H1 (cell line): ENCODE measurements at regions not wholly inside any gene's neighbourhood (a gene's known extent, or its start where the extent isn't known, plus 50 kb on each side); places are given as distances from the start of the nearest gene placed in this dataset.
A peak's percentile ranks its signal among the peaks of the same experiment; 100 is the strongest.

Source experiments
- CTCF ChIA-PET: fragments of 300-600 bp; sonication (Branson Sonifier 250); formaldehyde crosslinking; loops from one replicate; lab custom pipeline; 2021; ENCODE audit not compliant: partially characterized antibody; lab: Charles Lee
- POLR2A ChIA-PET: fragments of 300-600 bp; sonication (Branson Sonifier 250); formaldehyde crosslinking; loops from one replicate; lab custom pipeline; 2021; ENCODE audit warnings: inconsistent platforms; ENCODE audit not compliant: partially characterized antibody; lab: Charles Lee
- DNase-seq, 2 experiments: peaks; one replicate each; pipeline versions ENCODE4 v3.0.0 to v3.0.0-alpha.2; 2010 to 2022; ENCODE audit warnings: low spot score in 2 of 2, low read depth in 1 of 2, mixed read lengths in 1 of 2
- FAIRE-seq: peaks from 2 replicates; lab custom pipeline; 2011; peaks lifted over from hg19 to GRCh38; lab: Jason Lieb, UNC
- H2AFZ ChIP-seq: 2 replicates; pipeline ENCODE4 v1.8.1; 2012; ENCODE audit warnings: low read length, inconsistent platforms
- H2AK5ac ChIP-seq: 2 replicates; pipeline ENCODE4 v1.6.1; 2013; ENCODE audit warnings: low read depth, low read length
- H2BK120ac ChIP-seq: replicated peaks from 2 replicates; pipeline ENCODE3; 2013; ENCODE audit warnings: low read depth, low read length, inconsistent platforms
- H2BK12ac ChIP-seq: 2 replicates; pipeline ENCODE4 v1.6.1; 2013; ENCODE audit warnings: low read depth, low read length
- H2BK15ac ChIP-seq: 2 replicates; pipeline ENCODE4 v1.6.1; 2013; ENCODE audit warnings: low read length
- H2BK20ac ChIP-seq: 2 replicates; pipeline ENCODE4 v1.6.1; 2013; ENCODE audit warnings: low read length
- H2BK5ac ChIP-seq: 2 replicates; pipeline ENCODE4 v1.6.1; 2013; ENCODE audit warnings: low read depth, low read length
- H3K14ac ChIP-seq: 2 replicates; pipeline ENCODE4 v1.6.1; 2013; ENCODE audit warnings: inconsistent platforms; ENCODE audit not compliant: insufficient read length
- H3K18ac ChIP-seq: 2 replicates; pipeline ENCODE4 v1.6.1; 2013; ENCODE audit warnings: low read length; ENCODE audit errors: extremely low read depth
- H3K23ac ChIP-seq: 2 replicates; pipeline ENCODE4 v1.6.1; 2013; ENCODE audit warnings: inconsistent platforms; ENCODE audit not compliant: insufficient read length
- H3K23me2 ChIP-seq: 2 replicates; pipeline ENCODE4 v1.6.1; 2013; ENCODE audit warnings: low read depth, low read length
- H3K27ac ChIP-seq: 2 replicates; pipeline ENCODE4 v1.6.1; 2011; ENCODE audit warnings: low read depth, low read length, inconsistent platforms
- H3K27me3 ChIP-seq, 4 experiments: replicated peaks in 1 of 4; 1 replicate in 1 of 4; 2 replicates in 3 of 4; pipeline versions ENCODE4 v1.6.1 to v1.8.1; 2011 to 2013; ENCODE audit warnings: low read length in 3 of 4, mild to moderate bottlenecking in 3 of 4, inconsistent platforms in 2 of 4, mixed read lengths in 2 of 4, moderate library complexity in 1 of 4; ENCODE audit not compliant: control insufficient read depth in 3 of 4, insufficient read depth in 3 of 4; ENCODE audit errors: extremely low read depth in 1 of 4
- H3K36me3 ChIP-seq, 4 experiments: 2 replicates each; pipeline versions ENCODE4 v1.6.1 to v1.8.1; 2011 to 2013; ENCODE audit warnings: mild to moderate bottlenecking in 4 of 4, low read length in 3 of 4, moderate library complexity in 2 of 4, control low read depth in 1 of 4, inconsistent platforms in 1 of 4; ENCODE audit not compliant: insufficient read depth in 4 of 4, control insufficient read depth in 2 of 4
- H3K4ac ChIP-seq: replicated peaks from 2 replicates; pipeline ENCODE3; 2013; ENCODE audit warnings: low read length, low read depth, mixed read lengths, inconsistent platforms; ENCODE audit not compliant: insufficient read length
- H3K4me1 ChIP-seq, 4 experiments: replicated peaks in 1 of 4; 1 replicate in 1 of 4; 2 replicates in 3 of 4; pipeline versions ENCODE4 v1.6.1 to v1.8.1; 2011 to 2013; ENCODE audit warnings: low read length in 3 of 4, inconsistent platforms in 2 of 4, mixed read lengths in 1 of 4; ENCODE audit not compliant: insufficient read depth in 4 of 4, control insufficient read depth in 3 of 4
- H3K4me2 ChIP-seq, 2 experiments: 2 replicates each; pipeline versions ENCODE4 v1.6.1 to v1.8.1; 2011 to 2013; ENCODE audit warnings: low read depth in 2 of 2, low read length in 2 of 2, control low read depth in 1 of 2, inconsistent platforms in 1 of 2, mild to moderate bottlenecking in 1 of 2; ENCODE audit not compliant: insufficient read depth in 1 of 2
- H3K4me3 ChIP-seq, 4 experiments: fragments of 200-600, 300-600 bp in 1 of 4; sonication (generic), shearing (Covaris generic), sonication (Bioruptor Twin) in 1 of 4; 2 replicates each; pipeline versions ENCODE4 v1.5.1 to v1.8.1; 2011 to 2016; ENCODE audit warnings: low read length in 4 of 4, low read depth in 3 of 4, control low read depth in 2 of 4, inconsistent platforms in 2 of 4, mild to moderate bottlenecking in 2 of 4, mixed read lengths in 1 of 4, moderate library complexity in 1 of 4; ENCODE audit not compliant: insufficient read depth in 2 of 4; ENCODE audit errors: extremely low read depth in 1 of 4
- H3K56ac ChIP-seq: replicated peaks from 2 replicates; pipeline ENCODE3; 2013; ENCODE audit warnings: low read depth, mild to moderate bottlenecking, mixed read lengths, low read length, inconsistent platforms; ENCODE audit not compliant: insufficient read length
- H3K79me1 ChIP-seq: 2 replicates; pipeline ENCODE4 v1.6.1; 2013; ENCODE audit warnings: low read depth, low read length, control low read depth
- H3K79me2 ChIP-seq, 2 experiments: 2 replicates each; pipeline versions ENCODE4 v1.6.1 to v1.8.1; 2012 to 2013; ENCODE audit warnings: low read length in 2 of 2, mild to moderate bottlenecking in 2 of 2, inconsistent platforms in 1 of 2; ENCODE audit not compliant: insufficient read depth in 2 of 2, control insufficient read depth in 1 of 2
- H3K9ac ChIP-seq, 4 experiments: replicated peaks in 1 of 4; 1 replicate in 1 of 4; 2 replicates in 3 of 4; pipeline versions ENCODE4 v1.6.1 to v1.8.1; 2011 to 2013; ENCODE audit warnings: low read depth in 3 of 4, low read length in 3 of 4, control low read depth in 2 of 4, mild to moderate bottlenecking in 2 of 4, moderate library complexity in 2 of 4, inconsistent platforms in 1 of 4; ENCODE audit errors: extremely low read depth in 1 of 4
- H3K9me3 ChIP-seq, 2 experiments: 2 replicates each; pipeline versions ENCODE4 v1.6.1 to v1.8.1; 2012 to 2013; ENCODE audit warnings: mild to moderate bottlenecking in 2 of 2, moderate library complexity in 2 of 2, control low read depth in 1 of 2, inconsistent platforms in 1 of 2, low read depth in 1 of 2, low read length in 1 of 2, mixed read lengths in 1 of 2; ENCODE audit not compliant: insufficient read depth in 2 of 2
- H4K20me1 ChIP-seq, 2 experiments: replicated peaks in 1 of 2; 2 replicates each; pipeline versions ENCODE3 to v1.8.1; 2011 to 2013; ENCODE audit warnings: inconsistent platforms in 2 of 2, low read length in 2 of 2, mild to moderate bottlenecking in 1 of 2; ENCODE audit not compliant: insufficient read depth in 2 of 2, control insufficient read depth in 1 of 2
- H4K5ac ChIP-seq: 2 replicates; pipeline ENCODE4 v1.6.1; 2013; ENCODE audit warnings: low read length, low read depth, mixed read lengths, inconsistent platforms; ENCODE audit not compliant: insufficient read length
- H4K8ac ChIP-seq: 2 replicates; pipeline ENCODE4 v1.8.0; 2013; ENCODE audit warnings: mild to moderate bottlenecking, moderate library complexity, low read length, inconsistent platforms; ENCODE audit not compliant: insufficient read depth; ENCODE audit errors: extremely low read depth
- H4K91ac ChIP-seq: replicated peaks from 2 replicates; pipeline ENCODE3; 2013; ENCODE audit warnings: low read length, mixed read lengths, inconsistent platforms; ENCODE audit not compliant: insufficient read length
- CBX5 ChIP-seq: fragments of 300-800, 300-1000 bp; sonication (generic); IDR thresholded peaks from 2 replicates; pipeline ENCODE4 v1.7.1; 2016; ENCODE audit warnings: antibody characterized with exemption, low read length, low read depth
- EGR1 ChIP-seq: IDR thresholded peaks from 2 replicates; pipeline ENCODE4 v1.6.1; 2011; ENCODE audit warnings: low read depth, low read length, borderline replicate concordance
- FOSL1 ChIP-seq: IDR thresholded peaks from 2 replicates; pipeline ENCODE4 v1.6.1; 2011; ENCODE audit warnings: mild to moderate bottlenecking, low read depth, low read length, moderate library complexity; ENCODE audit not compliant: insufficient read depth
- HDAC2 ChIP-seq, 2 experiments: fragments of 300-600 bp in 1 of 2; sonication (generic) in 1 of 2; IDR thresholded peaks; 2 replicates each; pipeline ENCODE4 v1.6.1; 2011 to 2012; ENCODE audit warnings: low read depth in 2 of 2, low read length in 2 of 2, mild to moderate bottlenecking in 2 of 2, moderate library complexity in 2 of 2, borderline replicate concordance in 1 of 2, inconsistent platforms in 1 of 2
- JUND ChIP-seq: IDR thresholded peaks from 2 replicates; pipeline ENCODE4 v1.6.1; 2011; ENCODE audit warnings: mild to moderate bottlenecking, improper control_type of control experiment, low read length
- KDM1A ChIP-seq: fragments of 200-600, 300-600 bp; sonication (generic); IDR thresholded peaks from 2 replicates; pipeline ENCODE4 v1.7.1; 2016; ENCODE audit warnings: mild to moderate bottlenecking, low read length, borderline replicate concordance
- PHF8 ChIP-seq: fragments of 200-600 bp; sonication (generic); conservative IDR thresholded peaks from 2 replicates; pipeline ENCODE4 v1.7.1; 2012; ENCODE audit warnings: low read depth, mild to moderate bottlenecking, inconsistent platforms, low read length, moderate library complexity
- RBBP5 ChIP-seq: IDR thresholded peaks from 2 replicates; pipeline ENCODE4 v1.7.1; 2012; ENCODE audit warnings: low read depth, mild to moderate bottlenecking, inconsistent platforms, low read length, moderate library complexity, borderline replicate concordance
- TAF1 ChIP-seq: IDR thresholded peaks from 2 replicates; pipeline ENCODE4 v1.6.1; 2011; ENCODE audit warnings: mild to moderate bottlenecking, low read depth, low read length
- TAF7 ChIP-seq: optimal IDR thresholded peaks from 2 replicates; pipeline ENCODE3; 2011; ENCODE audit warnings: low read depth, mild to moderate bottlenecking, inconsistent platforms, low read length, moderate library complexity, borderline replicate concordance
- WGBS, 2 experiments: shearing (Covaris generic) in 1 of 2; methylation state at CpG; one replicate each; pipeline versions ENCODE4 v1.1.6 to v1.1.7; 2013 to 2015; ENCODE audit warnings: low lambda C conversion rate in 2 of 2, mixed read lengths in 2 of 2, inconsistent platforms in 1 of 2, low coverage in 1 of 2, missing lambda C conversion rate in 1 of 2; ENCODE audit not compliant: insufficient replicate concordance in 2 of 2, insufficient coverage in 1 of 2, insufficient read length in 1 of 2; ENCODE audit errors: extremely low coverage in 1 of 2, missing lambda C conversion rate in 1 of 2; 5-methylcytosine and 5-hydroxymethylcytosine counted together
- TF ChIP-seq, protein P1 (sequence below): IDR thresholded peaks from 2 replicates; pipeline ENCODE4 v1.6.1; 2011; ENCODE audit warnings: low read length, improper control_type of control experiment
- TF ChIP-seq, protein P2 (sequence below): IDR thresholded peaks from 2 replicates; pipeline ENCODE4 v1.6.1; 2012; ENCODE audit warnings: low read length, inconsistent platforms

DNA sequence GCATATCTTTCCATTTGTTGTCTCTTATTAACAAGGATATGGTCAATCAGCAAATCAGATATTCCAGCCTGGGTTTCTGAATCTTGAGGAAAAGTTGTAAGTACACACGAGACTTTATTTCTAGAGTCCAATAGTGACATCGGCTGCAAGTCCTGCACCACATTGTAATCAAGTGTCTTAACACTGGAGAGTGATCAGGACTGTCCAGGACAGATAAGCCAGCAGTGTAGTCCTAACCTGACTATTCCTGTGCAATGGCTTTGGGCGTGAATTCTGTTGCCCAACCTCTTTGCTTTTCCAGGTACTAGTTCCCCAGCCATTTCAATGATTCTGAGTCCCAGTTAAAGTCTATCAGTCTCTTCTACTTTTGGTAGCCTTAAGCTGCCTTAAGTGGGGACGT lies 395.0 kb downstream of the PCDH10 start:
- Histone ChIP-seq H3K14ac (no peak overlapping the region), H3K18ac (no peak overlapping the region), H2BK15ac (no peak overlapping the region), H3K4me2 (no peak overlapping the region), H3K23me2 (no peaks in the 10 kb centered on the region), H3K36me3 (no peaks in the 10 kb centered on the region), H3K79me2 (no peaks in the 10 kb centered on the region), H3K9me3 (no peaks in the 10 kb centered on the region), H4K20me1 (no peaks in the 10 kb centered on the region), H3K4me1 (no peaks in the 10 kb centered on the region), H3K27me3 (no peaks in the 10 kb centered on the region), H3K4ac (no peak overlapping the region), H3K9ac (no peak overlapping the region), H3K79me1 (no peaks in the 10 kb centered on the region), H3K27ac (no peak overlapping the region), H2BK120ac (peak overlapping the region; percentile 54), H2AK5ac (no peak overlapping the region), H4K91ac (no peak overlapping the region), H2BK20ac (no peak overlapping the region), H4K8ac (no peak overlapping the region), H3K23ac (no peak overlapping the region), H2AFZ (no peak overlapping the region), H4K5ac (no peak overlapping the region), H3K4me3 (no peak overlapping the region), H3K56ac (no peak overlapping the region), H2BK5ac (no peak overlapping the region), H2BK12ac (no peak overlapping the region)
- WGBS, 2 experiments, result 87% methylated on average over 4 of the region's 4 CpGs; no CpG with 5 or more reads in 1 of the 2 experiments
- ChIA-PET CTCF (interaction anchor here (1.6 kb wide), 1 partner anchor 390 kb away, joined by 3 read pairs; no protein-coding TSS in a partner anchor), POLR2A (no interaction called here)
- no peak for FAIRE-seq
- no peak for DNase-seq
- TF ChIP-seq JUND (no peak), HDAC2 (IDR thresholded peaks at IDR 0.05; ENCODE audit: borderline replicate concordance in 1 of 2, low read depth in 2 of 2, low read length in 2 of 2) (no peak), TAF1 (no peak), PHF8 (no peak), EGR1 (no peak), TAF7 (no peak), RBBP5 (no peak), KDM1A (no peak), CBX5 (no peak), FOSL1 (no peak)
- TF ChIP-seq, protein P1, sequence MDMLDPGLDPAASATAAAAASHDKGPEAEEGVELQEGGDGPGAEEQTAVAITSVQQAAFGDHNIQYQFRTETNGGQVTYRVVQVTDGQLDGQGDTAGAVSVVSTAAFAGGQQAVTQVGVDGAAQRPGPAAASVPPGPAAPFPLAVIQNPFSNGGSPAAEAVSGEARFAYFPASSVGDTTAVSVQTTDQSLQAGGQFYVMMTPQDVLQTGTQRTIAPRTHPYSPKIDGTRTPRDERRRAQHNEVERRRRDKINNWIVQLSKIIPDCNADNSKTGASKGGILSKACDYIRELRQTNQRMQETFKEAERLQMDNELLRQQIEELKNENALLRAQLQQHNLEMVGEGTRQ, result no peak
- TF ChIP-seq, protein P2, sequence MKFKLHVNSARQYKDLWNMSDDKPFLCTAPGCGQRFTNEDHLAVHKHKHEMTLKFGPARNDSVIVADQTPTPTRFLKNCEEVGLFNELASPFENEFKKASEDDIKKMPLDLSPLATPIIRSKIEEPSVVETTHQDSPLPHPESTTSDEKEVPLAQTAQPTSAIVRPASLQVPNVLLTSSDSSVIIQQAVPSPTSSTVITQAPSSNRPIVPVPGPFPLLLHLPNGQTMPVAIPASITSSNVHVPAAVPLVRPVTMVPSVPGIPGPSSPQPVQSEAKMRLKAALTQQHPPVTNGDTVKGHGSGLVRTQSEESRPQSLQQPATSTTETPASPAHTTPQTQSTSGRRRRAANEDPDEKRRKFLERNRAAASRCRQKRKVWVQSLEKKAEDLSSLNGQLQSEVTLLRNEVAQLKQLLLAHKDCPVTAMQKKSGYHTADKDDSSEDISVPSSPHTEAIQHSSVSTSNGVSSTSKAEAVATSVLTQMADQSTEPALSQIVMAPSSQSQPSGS, result no peak
